HL-60 (cell line): ENCODE measurements at regions not wholly inside any gene's neighbourhood (a gene's known extent, or its start where the extent isn't known, plus 50 kb on each side); places are given as distances from the start of the nearest gene placed in this dataset.

ENCODE experiments used
- DNase-seq, 2 experiments: peaks; one replicate each; pipeline ENCODE4 v3.0.0-alpha.2; 2010 to 2020; ENCODE audit warnings: low read depth in 1 of 2, low spot score in 1 of 2
- H3K27ac ChIP-seq: fragments of 250-450 bp; sonication (Bioruptor Pico); replicated peaks from 2 replicates; pipeline ENCODE4 v1.5.1; 2020; ENCODE audit warnings: mild to moderate bottlenecking, moderate library complexity
- H3K27me3 ChIP-seq: fragments of 250-450 bp; sonication (Bioruptor Pico); 2 replicates; pipeline ENCODE4 v1.5.1; 2021; ENCODE audit warnings: mild to moderate bottlenecking, moderate library complexity; ENCODE audit not compliant: insufficient read depth, poor library complexity, severe bottlenecking
- H3K4me3 ChIP-seq: replicated peaks from 2 replicates; pipeline ENCODE4 v1.5.1; 2011; ENCODE audit warnings: mild to moderate bottlenecking, control low read depth, low read length; ENCODE audit not compliant: insufficient read depth
- GABPA ChIP-seq: IDR thresholded peaks from 2 replicates; pipeline ENCODE4 v1.6.1; 2012; ENCODE audit warnings: low read depth
- POLR2AphosphoS5 ChIP-seq: IDR thresholded peaks from 2 replicates; pipeline ENCODE4 v1.6.1; 2012; ENCODE audit warnings: low read depth
- SPI1 ChIP-seq: IDR thresholded peaks from 2 replicates; pipeline ENCODE4 v1.6.1; 2012; ENCODE audit warnings: low read depth, mild to moderate bottlenecking, borderline replicate concordance
- TF ChIP-seq, protein P1 (sequence below): IDR thresholded peaks from 2 replicates; pipeline ENCODE4 v1.6.1; 2012; ENCODE audit warnings: low read depth; ENCODE audit not compliant: insufficient replicate concordance
- TF ChIP-seq, protein P2 (sequence below): IDR thresholded peaks from one replicate; pipeline ENCODE4 v1.5.1; 2011; ENCODE audit warnings: low read length, control low read depth, inconsistent platforms; ENCODE audit not compliant: insufficient read depth

DNA sequence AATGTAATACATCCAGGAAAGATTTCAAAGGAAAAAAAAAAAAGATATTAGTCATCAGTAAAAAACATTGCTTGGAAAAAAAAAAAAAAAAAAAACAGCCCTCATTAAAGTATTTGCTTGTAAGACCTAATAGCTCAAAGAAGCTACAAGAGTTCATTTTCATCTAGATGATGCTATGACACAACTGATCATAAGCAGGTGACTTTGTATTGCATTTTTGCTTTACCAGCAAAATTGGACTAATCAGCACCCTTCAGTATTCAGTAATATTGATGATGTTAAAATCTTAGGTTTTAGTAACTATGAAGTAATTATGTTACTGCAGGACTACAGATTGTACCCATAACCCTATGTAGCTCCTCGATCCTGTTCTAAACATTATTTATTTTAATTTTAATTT, 214.7 kb upstream of the CADM2 start:
- no peak overlapping the region for H3K27ac ChIP-seq
- no peak for TF ChIP-seq POLR2AphosphoS5
- no peak for TF ChIP-seq GABPA
- TF ChIP-seq SPI1, result no peak
- TF ChIP-seq, protein P1, sequence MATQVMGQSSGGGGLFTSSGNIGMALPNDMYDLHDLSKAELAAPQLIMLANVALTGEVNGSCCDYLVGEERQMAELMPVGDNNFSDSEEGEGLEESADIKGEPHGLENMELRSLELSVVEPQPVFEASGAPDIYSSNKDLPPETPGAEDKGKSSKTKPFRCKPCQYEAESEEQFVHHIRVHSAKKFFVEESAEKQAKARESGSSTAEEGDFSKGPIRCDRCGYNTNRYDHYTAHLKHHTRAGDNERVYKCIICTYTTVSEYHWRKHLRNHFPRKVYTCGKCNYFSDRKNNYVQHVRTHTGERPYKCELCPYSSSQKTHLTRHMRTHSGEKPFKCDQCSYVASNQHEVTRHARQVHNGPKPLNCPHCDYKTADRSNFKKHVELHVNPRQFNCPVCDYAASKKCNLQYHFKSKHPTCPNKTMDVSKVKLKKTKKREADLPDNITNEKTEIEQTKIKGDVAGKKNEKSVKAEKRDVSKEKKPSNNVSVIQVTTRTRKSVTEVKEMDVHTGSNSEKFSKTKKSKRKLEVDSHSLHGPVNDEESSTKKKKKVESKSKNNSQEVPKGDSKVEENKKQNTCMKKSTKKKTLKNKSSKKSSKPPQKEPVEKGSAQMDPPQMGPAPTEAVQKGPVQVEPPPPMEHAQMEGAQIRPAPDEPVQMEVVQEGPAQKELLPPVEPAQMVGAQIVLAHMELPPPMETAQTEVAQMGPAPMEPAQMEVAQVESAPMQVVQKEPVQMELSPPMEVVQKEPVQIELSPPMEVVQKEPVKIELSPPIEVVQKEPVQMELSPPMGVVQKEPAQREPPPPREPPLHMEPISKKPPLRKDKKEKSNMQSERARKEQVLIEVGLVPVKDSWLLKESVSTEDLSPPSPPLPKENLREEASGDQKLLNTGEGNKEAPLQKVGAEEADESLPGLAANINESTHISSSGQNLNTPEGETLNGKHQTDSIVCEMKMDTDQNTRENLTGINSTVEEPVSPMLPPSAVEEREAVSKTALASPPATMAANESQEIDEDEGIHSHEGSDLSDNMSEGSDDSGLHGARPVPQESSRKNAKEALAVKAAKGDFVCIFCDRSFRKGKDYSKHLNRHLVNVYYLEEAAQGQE, result no peak
- TF ChIP-seq, protein P2, sequence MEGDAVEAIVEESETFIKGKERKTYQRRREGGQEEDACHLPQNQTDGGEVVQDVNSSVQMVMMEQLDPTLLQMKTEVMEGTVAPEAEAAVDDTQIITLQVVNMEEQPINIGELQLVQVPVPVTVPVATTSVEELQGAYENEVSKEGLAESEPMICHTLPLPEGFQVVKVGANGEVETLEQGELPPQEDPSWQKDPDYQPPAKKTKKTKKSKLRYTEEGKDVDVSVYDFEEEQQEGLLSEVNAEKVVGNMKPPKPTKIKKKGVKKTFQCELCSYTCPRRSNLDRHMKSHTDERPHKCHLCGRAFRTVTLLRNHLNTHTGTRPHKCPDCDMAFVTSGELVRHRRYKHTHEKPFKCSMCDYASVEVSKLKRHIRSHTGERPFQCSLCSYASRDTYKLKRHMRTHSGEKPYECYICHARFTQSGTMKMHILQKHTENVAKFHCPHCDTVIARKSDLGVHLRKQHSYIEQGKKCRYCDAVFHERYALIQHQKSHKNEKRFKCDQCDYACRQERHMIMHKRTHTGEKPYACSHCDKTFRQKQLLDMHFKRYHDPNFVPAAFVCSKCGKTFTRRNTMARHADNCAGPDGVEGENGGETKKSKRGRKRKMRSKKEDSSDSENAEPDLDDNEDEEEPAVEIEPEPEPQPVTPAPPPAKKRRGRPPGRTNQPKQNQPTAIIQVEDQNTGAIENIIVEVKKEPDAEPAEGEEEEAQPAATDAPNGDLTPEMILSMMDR, result no peak
- no peak for DNase-seq
- no peak overlapping the region for H3K4me3 ChIP-seq
- no peaks in the 10 kb centered on the region for H3K27me3 ChIP-seq

DNA sequence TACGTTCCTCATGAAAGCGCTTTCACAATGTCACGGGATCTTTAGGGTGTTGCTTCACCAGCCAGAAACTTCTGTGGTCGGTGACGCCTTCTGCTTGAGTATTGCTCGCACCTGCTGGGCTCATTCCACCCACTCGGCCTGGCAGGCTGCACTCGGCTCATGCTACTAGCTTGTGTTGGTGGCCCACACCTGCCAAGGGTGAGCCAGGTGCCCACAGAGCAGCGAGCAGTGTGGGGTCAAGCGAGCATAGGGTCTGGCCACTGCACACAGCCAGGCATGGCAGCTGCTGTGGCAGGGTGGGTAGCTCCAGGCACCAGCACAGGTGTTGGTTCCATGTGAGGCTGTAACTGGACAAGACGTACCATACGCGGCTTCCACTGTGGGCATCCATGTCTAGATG, 202.9 kb upstream of the CADM2 start:
- peak; percentile 92 for TF ChIP-seq POLR2AphosphoS5
- TF ChIP-seq GABPA, result no peak
- no peak for TF ChIP-seq SPI1
- peak overlapping the region; percentile 44; the same call in 1 of the 2 replicates for H3K27ac ChIP-seq
- no peak overlapping the region for H3K4me3 ChIP-seq
- peak; percentile 57 to 86 for DNase-seq
- H3K27me3 ChIP-seq, result no peaks in the 10 kb centered on the region

DNA sequence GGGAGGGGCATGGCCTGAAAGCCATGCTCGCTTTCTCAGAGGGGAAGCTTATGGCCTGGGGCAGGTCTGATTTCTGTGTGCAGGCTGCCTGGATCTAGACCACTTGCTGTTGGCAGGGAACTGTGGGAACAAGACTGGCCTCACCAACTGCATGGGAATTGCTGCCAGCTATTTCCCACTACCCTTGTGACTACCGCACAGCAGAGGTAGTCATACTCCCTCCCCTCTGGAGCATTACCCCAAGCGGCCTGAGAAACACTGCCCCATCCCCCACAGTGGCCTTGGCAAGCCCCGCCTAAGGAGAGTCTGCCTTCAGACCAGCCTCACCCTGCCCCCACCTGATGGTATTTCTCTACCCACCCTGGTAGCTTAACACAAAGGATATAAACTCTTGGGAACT, 199.4 kb upstream of the CADM2 start:
- TF ChIP-seq, protein P1, result no peak
- no peak for TF ChIP-seq POLR2AphosphoS5
- no peaks in the 10 kb centered on the region for H3K27me3 ChIP-seq
- H3K27ac ChIP-seq, result no peak overlapping the region
- H3K4me3 ChIP-seq, result no peak overlapping the region
- no peak for DNase-seq

DNA sequence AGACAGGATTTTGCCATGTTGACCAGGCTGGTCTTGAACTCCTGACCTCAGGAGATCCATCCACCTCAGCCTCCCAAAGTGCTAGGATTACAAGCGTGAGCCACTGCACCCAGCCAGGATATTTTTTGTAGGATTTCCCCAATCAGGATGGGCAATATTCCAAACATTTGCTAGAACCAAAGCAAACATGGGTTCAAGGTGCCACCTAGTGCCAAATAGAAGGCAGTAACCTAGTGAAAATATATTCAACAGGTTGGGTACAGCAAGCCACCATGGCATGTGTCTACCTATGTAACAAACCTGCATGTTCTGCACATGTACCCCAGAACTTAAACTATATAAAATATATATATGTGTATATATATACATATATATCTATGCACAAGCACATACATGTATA, 185.9 kb upstream of the CADM2 start:
- TF ChIP-seq, protein P2, result peak; percentile 7
- TF ChIP-seq, protein P1, result no peak
- Histone ChIP-seq H3K4me3 (no peak overlapping the region), H3K27ac (no peak overlapping the region), H3K27me3 (no peaks in the 10 kb centered on the region)
- DNase-seq, result no peak
